NCI-H2196 (cell line): ENCODE measurements at regions not wholly inside any gene's neighbourhood (a gene's known extent, or its start where the extent isn't known, plus 50 kb on each side); places are given as distances from the start of the nearest gene placed in this dataset.
"Not testable (repeated sequence)": the region's sequence is repeated elsewhere in the genome, so short reads cannot be mapped to it uniquely, and the experiment has no call there.

ENCODE experiments used
- DNase-seq: peaks from one replicate; lab custom pipeline; 2025; ENCODE audit not compliant: unreplicated experiment; lab: John Stamatoyannopoulos, UW

DNA sequence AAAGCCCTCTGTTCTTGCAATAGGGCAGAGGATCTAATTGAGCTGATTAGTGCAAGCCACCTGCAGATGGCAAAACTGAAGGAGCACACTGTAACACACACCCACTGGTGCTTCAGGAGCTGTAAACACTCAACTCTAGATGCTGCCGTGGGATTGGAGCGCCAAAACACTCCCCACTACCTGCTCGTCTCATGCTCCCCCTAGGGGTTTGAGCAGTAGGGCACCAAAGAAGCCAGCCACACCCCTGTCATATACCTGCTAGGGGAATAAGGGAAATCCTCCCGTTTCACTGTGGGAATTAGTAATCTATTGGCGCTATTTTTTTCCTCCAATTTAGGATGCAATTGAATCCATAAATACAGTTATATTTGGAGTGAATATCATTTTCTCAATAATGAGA, 360.2 kb downstream of the GLUD2 start:
- no peak for DNase-seq

DNA sequence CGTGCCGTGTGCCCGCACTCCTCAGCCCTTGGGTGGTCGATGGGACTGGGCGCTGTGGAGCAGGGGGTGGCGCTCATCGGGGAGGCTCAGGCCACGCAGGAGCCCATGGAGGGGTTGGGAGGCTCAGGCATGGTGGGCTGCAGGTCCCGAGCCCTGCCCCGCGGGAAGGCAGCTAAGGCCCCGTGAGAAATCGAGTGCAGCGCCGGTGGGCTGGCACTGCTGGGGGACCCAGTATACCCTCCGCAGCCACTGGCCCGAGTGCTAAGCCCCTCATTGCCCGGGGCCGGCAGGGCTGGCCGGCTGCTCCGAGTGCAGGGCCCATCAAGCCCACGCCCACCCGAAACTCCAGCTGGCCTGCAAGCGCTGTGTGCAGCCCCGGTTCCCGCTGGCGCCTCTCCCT, 384.1 kb downstream of the GLUD2 start:
- not testable (repeated sequence) for DNase-seq

DNA sequence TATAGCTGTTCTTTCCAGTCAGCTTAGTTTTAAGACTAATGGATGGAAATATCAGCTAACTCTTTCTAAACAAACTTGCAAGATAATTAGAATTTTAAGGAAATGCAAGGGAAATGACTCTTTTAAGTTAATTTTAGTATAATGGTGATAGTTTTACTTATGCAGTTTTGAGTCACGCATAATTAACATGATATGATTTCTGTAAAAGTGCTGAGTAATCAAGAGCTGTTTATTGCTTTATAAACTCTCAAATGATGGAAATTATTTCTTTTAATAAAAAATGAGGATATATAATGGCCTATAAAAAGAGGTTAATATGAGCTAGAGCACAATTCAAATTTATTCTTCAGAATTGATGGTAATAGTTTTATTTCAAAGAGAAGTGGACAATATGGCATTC, 385.9 kb downstream of the GLUD2 start:
- DNase-seq = no peak

DNA sequence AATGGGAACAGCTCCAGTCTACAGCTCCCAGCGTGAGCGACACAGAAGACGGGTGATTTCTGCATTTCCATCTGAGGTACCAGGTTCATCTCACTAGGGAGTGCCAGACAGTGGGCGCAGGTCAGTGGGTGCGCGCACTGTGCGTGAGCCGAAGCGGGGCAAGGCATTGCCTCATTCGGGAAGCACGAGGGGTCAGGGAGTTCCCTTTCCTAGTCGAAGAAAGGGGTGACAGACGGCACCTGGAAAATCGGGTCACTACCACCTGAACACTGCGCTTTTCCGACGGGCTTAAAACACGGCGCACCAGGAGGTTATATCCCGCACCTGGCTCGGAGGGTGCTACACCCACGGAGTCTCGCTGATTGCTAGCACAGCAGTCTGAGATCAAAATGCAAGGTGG, 390.3 kb downstream of the GLUD2 start:
- not testable (repeated sequence) for DNase-seq

DNA sequence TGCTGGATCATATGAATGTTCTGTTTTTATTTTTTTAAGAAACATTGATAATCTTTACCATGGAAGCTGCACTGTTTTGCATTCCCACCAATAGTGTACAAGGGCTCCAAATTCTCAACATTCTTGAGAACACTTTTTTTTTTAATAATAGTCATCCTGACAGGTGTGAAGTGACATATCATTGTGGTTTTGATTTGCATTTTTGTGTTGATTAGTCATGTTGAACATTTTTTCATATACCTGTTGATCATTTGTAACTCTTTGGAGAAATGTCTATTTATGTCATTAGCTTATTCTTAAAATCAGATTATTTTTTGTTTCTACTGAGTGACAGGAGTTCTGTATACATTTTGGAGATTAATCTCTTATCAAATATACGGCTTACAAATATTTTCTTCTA, 408.5 kb downstream of the GLUD2 start:
- DNase-seq = no peak

DNA sequence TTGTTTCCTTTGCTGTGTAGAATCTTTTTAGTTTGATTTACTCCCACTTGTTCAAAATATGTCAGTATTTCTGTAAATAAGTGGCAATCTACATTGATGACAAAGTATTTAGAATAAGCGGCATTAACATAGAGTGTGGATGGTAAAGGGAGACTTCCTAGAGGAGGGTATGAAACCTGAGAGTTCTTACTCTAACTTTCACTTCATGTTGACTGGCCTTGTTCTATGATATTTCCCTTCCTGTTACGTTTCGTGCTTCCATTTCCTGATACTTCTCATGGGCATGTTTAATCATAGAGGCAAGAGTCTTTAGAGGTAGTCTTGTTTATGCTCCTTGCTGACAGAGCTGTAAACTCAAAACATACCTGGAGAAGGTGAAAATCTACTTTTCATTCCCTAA, 408.9 kb downstream of the GLUD2 start:
- no peak for DNase-seq

DNA sequence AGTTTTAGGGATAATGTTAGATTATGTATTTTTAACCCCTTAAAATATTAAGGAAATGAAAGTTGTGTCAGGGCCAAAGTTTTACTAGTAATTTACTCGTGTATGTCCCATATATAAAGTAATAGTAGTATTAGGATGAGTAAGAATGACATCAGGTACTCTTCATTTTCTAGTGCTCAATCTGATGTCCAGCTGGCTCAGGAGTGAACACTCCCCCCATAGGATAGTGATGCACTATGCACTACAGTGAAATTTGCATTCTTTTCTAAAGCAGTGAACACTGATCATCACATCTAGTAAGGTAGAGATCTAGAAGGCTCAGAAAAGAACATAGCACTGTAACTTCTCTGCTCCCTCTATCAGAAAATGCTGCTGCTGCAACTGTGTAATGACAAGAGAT, 409.7 kb downstream of the GLUD2 start:
- no peak for DNase-seq

DNA sequence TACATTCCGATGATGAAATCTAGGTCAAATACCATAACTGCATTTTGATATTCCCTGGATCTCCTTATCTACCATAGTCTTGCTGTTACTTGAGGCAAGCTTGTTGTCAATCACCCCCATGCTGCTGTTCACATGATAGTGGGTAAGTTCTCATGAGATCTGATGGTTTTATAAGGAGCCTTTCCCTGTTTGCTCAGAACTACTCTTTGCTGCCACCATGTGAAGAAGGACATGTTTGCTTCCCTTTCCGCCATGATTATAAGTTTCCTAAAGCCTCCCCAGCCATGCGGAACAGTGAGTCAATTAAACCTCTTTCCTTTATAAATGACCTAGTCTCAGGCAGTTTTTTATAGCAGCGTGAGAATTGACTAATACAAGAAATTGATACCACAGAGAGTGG, 432.0 kb downstream of the GLUD2 start:
- DNase-seq = no peak

DNA sequence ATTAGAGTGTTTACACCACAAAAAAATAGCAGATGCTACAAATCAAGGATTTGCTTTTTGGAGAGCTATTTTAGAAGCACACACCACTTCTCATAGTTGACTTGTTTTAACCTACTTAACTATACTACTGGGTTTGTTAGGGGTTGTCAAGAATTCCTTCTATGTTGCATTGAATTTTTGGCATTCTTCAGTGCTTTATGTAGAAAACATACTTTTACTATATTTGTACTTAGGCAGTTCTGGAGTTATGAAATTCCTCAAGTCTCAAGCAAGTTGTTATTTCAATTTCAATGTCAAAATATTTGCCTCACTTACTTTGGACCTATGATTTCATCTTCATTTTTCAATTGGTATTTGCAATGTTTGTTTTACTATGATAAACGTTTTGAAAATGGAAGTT, 449.6 kb downstream of the GLUD2 start:
- DNase-seq = no peak

DNA sequence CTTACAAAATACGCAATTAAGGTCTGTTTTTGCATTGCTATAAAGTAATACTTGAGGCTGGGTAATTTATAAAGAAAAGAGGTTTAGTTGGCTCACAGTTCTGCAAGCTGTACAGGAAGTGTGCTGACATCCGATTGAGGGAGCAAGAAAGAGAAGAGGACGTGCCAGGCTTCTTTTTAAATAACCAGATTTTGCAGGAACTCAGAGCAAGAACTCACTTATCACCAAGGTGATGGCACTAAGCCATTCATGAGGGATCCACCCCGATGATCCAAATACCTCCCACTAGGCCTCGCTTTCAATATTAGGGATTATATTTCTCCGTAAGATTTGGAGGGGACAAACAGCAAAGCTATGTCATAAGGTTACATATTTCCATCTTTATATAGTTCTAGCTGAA, 456.7 kb downstream of the GLUD2 start:
- no peak for DNase-seq

DNA sequence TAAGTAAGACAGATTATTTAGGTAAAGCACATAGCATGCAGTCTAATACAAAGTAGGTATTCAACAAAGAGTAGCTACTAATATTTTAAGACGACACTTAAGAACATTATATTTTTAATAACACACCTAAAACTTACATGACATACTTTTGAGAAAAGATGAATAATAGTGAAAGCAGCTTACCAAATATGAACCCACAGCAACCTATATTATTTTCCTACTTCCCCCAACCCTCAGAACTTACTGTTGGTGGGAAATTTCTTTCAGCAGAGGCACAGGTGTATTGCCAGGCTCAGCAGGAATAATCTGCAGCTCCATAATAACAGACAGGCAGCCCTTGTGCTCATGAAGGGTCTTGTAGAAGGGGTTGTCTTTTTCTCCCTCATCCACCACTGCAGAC, 498.9 kb downstream of the GLUD2 start:
- DNase-seq = no peak

DNA sequence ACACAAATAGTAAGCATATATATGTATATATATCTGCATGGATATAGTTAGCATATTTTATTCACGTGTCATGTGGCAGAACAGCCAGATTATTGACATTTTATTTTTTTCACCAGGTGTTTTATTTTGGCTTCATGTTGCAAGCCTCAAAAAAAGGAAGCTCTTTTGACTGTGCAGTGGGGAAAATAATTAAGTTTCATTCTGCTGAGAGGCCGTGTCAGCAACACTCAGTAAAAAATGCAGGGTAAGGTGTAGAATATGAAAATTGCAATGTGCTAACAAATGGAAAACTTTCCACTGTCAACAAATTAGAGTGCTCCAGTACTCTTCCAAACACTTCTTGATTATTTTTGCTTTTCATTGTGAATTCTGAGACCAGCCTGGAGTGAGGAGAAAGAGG, 511.5 kb downstream of the GLUD2 start:
- no peak for DNase-seq

DNA sequence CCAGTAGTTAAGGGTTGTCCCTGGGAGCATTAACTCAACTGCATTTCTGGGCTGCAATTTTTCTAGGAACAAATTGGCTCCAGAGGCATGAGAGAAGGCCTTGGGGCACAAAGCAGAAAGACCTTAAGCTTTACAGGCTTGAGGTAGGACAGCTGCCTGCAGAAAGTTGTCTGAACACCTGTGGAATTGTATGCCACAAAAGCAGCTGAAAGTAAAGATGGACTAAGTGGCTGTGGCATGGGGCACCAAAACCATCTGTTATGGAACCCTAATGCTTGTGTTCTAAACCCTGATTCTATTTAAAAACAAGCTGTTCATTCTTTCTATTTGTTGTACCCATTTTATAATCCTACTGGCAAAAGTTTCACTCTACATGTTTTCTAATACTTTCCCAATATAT, 515.2 kb downstream of the GLUD2 start:
- no peak for DNase-seq

DNA sequence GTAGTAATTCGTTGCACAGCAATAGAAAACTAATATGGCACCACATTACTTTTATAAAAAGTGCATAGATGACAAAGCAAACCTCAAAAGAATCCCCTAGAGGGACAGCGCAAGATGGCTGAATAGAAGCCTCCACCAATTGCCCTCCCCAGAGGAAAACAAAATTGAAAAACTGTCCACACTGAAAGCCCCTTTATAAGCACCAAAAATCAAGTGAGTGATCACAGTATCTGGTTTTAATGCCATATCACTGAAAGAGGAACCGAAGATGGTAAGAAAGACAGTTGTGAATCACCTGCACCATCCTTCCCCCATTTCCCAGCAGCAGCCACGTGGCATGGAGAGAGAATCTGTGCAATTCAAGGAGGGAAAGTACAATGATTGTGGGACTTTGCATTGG, 522.2 kb downstream of the GLUD2 start:
- DNase-seq = no peak

DNA sequence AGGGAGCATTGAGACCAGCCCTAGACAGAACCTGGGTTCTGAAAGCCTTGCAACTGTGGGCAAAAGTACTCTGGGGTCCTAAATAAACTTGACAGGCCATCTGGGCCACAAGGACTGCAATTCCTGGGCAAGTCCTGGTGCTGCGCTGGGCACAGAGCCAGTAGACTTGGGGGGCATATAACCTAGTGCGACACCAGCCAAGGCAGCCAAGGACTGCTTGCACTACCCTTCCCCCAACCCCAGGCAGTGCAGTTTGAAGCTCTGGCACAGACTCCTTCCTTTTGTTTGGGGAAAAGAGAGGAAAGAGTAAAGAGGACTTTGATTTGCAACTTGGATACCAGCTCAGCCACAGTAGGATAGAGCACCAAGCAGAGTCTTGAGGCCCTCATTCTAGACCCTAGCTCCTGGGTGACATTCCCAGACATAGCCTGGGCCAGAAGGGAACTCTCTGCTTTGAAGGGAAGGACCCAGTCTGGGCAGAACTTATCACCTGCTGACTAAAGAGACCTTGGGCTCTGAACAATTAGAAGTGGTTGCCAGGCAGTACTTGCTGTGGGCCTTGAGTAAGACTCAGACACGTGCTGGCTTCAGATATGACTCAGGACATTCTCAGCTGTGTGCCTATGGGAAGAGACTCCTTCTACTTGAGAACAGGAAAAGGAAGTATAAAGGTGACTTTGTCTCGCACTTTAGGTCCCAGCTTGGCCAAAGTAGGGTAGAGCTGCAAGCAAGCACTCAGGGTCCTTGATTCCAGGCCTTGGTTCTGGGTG, 522.8 kb downstream of the GLUD2 start:
- DNase-seq = no peak

DNA sequence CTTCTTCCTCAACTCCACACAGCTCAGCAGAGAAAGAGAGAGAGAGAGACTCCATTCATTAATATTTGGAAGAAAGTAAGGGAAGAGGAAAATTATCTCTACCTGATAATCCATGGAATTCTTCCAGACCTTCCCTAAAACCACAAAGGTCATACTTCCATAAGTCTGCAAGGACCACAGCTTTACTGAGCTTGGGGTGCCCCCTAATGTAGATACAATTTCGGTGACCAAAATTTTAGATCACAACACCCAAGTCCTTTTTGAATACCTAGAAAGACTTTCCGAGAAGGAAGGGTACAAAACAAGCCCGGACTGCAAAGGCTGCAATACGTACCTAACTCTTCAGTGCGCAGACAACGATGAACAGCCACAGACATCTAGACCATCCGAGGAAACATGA, 523.9 kb downstream of the GLUD2 start:
- DNase-seq = no peak

DNA sequence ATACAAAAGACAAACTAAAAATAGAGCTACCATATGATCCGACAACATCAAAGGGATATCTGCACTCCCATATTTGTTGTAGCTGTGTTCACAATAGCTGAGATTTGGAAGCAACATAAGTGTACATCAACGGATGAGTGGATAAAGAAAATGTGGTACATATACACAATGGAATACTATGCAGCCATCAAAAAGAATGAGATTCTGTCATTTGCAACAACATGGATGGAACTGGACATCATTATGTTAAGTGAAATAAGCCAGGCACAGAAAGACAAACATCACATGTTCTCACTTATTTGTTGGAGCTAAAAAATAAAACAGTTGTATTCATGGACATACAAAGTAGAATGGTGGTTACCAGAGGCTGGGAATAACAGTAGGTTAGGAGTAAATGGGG, 527.0 kb downstream of the GLUD2 start:
- DNase-seq = not testable (repeated sequence)

DNA sequence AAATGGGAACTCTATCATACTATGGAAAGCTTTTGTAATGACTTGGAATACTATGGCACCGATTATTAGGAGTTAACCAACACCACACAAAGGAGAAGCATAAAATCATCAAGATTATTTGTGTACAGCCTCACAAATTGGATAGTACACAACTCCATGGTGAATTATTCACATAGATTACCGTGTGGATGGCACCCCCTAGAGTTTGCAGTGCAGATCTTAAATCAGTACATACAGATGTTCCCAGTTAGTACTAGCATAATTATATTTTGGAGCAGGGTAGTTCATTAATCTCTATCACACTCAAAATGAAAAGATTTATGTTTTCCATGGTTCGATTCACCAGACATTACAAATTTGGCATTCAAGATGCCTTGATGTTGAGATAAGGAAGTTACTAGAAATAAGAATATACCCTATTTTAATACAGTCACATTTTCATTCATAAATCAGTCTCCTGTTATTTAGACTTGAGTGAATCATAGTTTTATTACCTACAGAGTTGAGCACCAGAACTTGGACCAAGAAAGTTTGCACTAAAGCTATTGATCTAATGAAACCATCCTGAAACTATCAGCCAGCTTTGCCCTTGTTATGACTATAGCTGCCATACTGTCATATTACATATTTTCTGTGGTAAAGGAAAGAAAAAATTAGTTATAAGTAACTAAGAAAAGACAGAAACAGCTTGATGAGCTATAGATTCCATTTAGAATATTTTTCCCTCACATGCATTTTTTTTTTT, 531.8 kb downstream of the GLUD2 start:
- peak; percentile 1 for DNase-seq

DNA sequence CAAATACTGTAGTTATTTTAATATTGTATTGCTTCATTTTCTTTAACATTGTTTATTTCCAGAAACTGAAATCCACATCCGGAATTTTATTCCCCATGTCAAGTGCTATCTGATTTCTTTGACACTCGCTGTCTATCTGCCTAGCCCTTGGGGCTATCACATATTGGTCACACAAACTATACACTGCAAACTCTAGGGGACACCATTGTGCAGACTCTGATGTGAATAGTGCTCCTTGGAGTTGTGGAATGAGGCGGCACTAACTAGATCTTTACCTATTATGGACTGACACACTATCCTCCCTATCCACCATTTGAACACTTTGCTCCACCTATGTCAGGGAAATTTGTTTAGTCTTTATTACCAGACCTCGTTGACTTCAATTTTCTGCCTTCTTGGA, 534.5 kb downstream of the GLUD2 start:
- DNase-seq = no peak

DNA sequence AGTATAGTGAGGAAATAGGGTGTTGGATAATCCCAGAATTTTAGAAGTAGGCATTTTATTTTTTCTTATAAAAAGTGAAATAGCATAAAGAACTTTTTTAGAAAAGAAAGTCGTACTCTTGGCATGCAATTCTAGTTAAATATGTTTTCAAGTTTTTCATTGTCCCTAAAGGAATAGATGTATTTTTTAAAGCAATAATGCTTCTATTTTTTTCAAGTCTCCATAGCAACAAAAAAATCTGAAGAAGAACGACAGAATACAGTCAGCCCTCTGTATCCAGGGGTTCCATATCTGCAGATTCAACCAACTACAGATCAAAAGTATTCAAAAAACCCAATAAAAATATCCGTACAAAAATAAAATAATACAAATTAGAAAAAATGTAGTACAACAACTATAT, 538.2 kb downstream of the GLUD2 start:
- DNase-seq = no peak

DNA sequence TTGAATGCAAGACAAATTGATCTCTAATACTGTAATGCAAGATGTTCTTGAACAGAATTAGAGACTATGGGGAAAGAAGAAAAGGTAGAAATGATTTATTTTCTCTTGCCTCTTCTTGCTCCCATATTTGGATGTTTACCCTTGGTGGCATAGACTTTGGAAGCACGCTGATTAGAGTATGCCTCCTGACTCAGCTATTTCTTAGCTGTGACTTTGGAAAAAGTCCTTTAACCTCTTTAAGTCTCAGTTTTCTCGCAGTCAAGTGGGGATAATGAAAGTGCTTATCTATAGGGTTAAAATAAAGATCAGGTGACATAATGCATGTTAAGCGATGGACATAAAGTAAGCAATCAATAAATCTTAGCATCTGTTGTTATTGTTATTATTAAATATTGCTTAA, 545.5 kb downstream of the GLUD2 start:
- no peak for DNase-seq

DNA sequence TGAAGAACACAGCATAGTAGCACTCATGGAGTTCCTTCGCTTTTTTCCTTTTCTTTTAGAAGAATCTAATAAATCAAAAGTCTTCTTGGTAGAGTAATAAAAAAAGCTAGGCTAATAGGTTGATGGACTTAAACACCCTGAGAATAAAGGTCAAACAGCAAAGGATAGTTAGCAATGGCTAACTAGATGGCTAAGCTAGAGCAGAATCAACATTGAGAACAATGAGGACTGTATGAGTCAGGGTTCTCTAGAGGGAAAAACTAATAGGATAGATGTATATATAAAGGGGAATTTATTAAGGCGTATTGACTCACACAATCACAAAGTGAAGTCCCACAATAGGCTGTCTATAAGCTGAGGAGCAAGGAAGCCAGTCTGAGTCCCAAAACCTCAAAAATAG, 550.9 kb downstream of the GLUD2 start:
- DNase-seq = no peak

DNA sequence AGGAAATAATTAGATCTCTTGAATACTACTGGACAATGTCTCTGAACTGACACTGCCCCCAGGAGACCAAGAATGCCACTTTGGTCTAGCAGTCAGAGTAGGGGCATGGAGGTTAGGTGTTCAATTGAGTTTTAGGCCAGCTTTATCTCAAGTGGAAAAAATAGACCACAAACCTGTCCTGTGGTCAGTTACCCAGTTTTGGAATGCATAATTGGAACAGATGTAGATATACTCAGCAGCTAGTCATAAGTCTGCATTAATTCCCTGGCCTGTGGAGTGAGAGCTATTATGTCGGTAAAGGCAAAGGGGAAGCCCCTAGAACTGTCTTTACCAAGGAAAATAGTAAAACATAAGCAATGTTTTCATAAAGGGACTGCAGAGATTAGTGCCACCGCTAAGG, 587.7 kb downstream of the GLUD2 start:
- no peak for DNase-seq
